Esophagus muscularis mucosa (tissue), 4 donors: ENCODE measurements at regions not wholly inside any gene's neighbourhood (a gene's known extent, or its start where the extent isn't known, plus 50 kb on each side); places are given as distances from the start of the nearest gene placed in this dataset.

Source experiments
- DNase-seq: peaks from one replicate; pipeline ENCODE4 v3.0.0-alpha.2; 2017; ENCODE audit errors: extremely low spot score
- H3K27ac ChIP-seq, 4 donors: fragments of 200-600 bp; sonication (generic); replicated peaks in 1 of 4; 1 replicate in 3 of 4; 2 replicates in 1 of 4; pipeline ENCODE4 v1.5.1; 2016 to 2019; ENCODE audit warnings: mild to moderate bottlenecking in 1 of 4
- H3K27me3 ChIP-seq, 4 donors: fragments of 200-600 bp; sonication (generic); one replicate each; pipeline versions ENCODE4 v1.5.1 to v1.6.0; 2016 to 2019
- H3K36me3 ChIP-seq, 4 donors: fragments of 200-600 bp; sonication (generic); one replicate each; pipeline ENCODE4 v1.5.1; 2016 to 2019
- H3K4me1 ChIP-seq, 4 donors: fragments of 200-600 bp; sonication (generic); one replicate each; pipeline ENCODE4 v1.5.1; 2016 to 2019
- H3K4me3 ChIP-seq, 4 donors: fragments of 200-600 bp; sonication (generic); 1 replicate in 2 of 4; 2 replicates in 2 of 4; pipeline ENCODE4 v1.5.1; 2016 to 2019; ENCODE audit warnings: mild to moderate bottlenecking in 4 of 4, moderate library complexity in 1 of 4
- H3K9me3 ChIP-seq, 4 donors: fragments of 200-600 bp; sonication (generic); 1 replicate in 3 of 4; 2 replicates in 1 of 4; pipeline ENCODE4 v1.5.1; 2016 to 2019
- CTCF ChIP-seq, 3 experiments: fragments of 200-600 bp in 2 of 3; fragments of 450-650 bp in 1 of 3; sonication (generic) in 2 of 3; IDR thresholded peaks; one replicate each; pipeline ENCODE4 v1.5.1; 2017 to 2019; ENCODE audit warnings: antibody characterized with exemption in 3 of 3, mild to moderate bottlenecking in 2 of 3, moderate library complexity in 1 of 3
- EP300 ChIP-seq: sonication (generic); formaldehyde crosslinking; IDR thresholded peaks from one replicate; pipeline ENCODE4 v1.6.1; 2017; ENCODE audit warnings: antibody characterized with exemption
- POLR2A ChIP-seq: fragments of 450-650 bp; IDR thresholded peaks from one replicate; pipeline ENCODE4 v1.6.1; 2017; ENCODE audit warnings: antibody characterized with exemption, moderate library complexity, mild to moderate bottlenecking, low read depth
- POLR2AphosphoS5 ChIP-seq, 2 donors: sonication (generic); formaldehyde crosslinking; IDR thresholded peaks; one replicate each; pipeline ENCODE4 v1.6.1; 2017; ENCODE audit warnings: antibody characterized with exemption in 2 of 2
- WGBS: methylation state at CpG from one replicate; pipeline ENCODE4 v1.1.5; 2018; 5-methylcytosine and 5-hydroxymethylcytosine counted together
- intact Hi-C: fragments of 100-400 bp; cut with DNase I; formaldehyde crosslinking; loops from one replicate; pipeline ENCODE4 v1.15.1; 2023

GRCh38 chr15:48066456-48066855, 54.3 kb upstream of the SLC24A5 start:
- Histone ChIP-seq H3K27me3 (no peaks in the 10 kb centered on the region), H3K4me3 (no peak overlapping the region), H3K27ac (no peak overlapping the region), H3K9me3 (no peaks in the 10 kb centered on the region), H3K4me1 (no peaks in the 10 kb centered on the region), H3K36me3 (no peaks in the 10 kb centered on the region)
- 43% methylated on average over 1 of the region's 3 CpGs for WGBS
- intact Hi-C loops, result no loop called here
- DNase-seq, result peak; percentile 78
- TF ChIP-seq POLR2A, result no peak
- no peak for TF ChIP-seq EP300
- no peak for TF ChIP-seq CTCF (IDR thresholded peaks at IDR 0.05)
- TF ChIP-seq POLR2AphosphoS5 (IDR thresholded peaks at IDR 0.05), result no peak
